ENCODE measurements at regions not wholly inside any gene's neighbourhood (a gene's known extent, or its start where the extent isn't known, plus 50 kb on each side); places are given as distances from the start of the nearest gene placed in this dataset.

DNA sequence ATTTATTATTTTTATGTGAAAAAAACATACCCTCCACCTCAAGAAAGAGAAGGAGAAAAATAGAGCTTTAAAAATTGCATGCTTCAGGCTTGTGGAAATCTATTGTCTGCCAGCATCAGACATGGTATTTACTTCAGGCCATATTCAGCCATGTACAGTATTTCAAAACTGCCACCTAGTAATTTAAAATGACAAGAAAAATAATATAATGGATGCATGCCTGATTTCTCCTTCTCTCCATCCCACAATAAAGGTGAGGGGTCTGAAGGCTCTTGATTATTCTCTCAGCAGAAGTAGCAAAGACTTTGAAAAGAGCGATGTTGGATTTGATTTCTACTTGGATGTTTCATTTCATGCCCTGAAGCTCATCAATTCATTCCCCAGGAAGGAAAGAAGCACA, 250.7 kb downstream of the TBC1D4 start:
- no peak for DNase-seq

DNA sequence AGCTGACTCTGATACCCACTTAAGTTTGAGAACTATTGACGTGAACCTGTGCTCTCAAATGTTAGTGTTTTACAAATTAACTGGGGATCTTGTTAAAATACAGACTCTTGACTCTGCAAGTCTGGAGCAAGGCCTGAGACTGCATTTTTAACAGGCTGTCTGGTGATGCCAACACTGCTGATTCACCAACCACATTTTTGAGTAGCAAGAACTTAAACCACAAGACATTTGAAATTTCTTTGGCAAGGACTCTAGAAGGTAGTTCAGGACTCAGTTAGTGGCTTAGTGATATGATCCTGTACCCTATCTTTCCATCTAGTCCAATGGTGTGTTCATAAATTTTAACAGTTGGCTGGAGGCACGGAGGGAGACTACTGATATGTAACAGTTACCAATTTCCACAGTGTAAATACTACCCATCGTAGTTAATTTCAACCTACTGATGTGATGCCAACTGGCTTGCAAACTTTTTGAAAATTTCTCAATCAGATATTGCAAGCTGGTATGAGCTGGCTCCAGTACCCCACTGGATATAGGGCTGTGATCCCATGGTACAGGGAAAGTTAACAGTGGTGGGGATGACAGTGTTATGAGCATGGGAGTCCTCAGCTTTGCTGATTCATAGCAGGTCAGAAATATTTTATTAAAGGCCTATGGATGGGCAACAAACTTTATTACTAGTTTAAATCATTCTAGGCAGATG, 255.1 kb downstream of the TBC1D4 start:
- DNase-seq, result no peak

DNA sequence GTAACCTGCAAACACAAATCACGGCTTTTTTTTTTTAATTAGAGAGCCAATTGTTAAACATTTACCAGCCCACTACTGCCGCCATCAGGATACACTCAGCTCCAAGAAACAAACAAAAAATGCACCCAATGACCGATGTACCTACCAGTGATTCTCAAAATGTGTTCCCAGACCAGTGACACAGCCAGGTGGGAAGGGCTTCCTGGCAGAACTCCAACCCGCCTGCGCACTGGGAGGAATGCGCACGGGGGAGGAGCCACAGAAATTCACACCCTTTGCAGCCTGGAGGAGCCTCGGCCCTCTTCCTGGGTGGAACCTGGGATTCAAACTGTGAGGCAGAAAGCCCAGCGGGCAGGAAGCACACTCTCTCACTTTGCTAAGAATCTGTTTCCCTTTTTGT, 255.9 kb downstream of the TBC1D4 start:
- no peak for DNase-seq

DNA sequence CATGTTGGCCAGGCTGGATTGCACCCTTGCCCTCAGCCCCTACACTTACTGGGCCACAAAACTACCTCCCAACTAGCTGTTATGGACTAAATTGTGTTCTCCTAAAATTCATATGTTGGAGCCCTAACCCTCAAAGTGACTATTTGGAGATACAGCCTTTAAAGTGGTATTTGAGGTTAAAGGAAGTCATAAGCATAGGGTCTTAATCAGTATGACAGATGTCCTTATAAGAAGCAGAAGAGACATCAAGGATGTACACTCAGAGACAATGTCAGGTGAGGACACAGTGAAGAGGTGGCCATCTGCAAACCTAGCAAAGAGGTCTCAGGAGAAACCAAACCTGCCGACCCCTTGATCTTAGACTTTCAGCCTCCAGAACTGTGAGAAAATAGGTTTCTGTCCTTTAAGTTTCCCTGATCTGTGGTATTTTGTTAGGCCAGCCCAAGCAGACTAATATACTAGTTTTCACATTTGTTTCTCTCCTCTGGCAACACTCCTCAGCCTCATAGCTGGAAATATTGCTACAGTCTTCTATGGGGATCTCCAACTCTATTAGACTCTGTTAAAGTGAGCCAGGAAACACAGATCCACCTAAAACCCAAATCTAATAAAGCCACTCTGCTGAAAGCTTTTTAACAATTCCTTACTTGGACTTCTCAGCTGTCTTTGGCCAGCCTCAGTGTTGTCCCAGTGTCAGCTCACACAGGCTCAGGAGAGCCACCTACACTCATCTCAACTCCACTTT, 256.5 kb downstream of the TBC1D4 start:
- no peak for DNase-seq

DNA sequence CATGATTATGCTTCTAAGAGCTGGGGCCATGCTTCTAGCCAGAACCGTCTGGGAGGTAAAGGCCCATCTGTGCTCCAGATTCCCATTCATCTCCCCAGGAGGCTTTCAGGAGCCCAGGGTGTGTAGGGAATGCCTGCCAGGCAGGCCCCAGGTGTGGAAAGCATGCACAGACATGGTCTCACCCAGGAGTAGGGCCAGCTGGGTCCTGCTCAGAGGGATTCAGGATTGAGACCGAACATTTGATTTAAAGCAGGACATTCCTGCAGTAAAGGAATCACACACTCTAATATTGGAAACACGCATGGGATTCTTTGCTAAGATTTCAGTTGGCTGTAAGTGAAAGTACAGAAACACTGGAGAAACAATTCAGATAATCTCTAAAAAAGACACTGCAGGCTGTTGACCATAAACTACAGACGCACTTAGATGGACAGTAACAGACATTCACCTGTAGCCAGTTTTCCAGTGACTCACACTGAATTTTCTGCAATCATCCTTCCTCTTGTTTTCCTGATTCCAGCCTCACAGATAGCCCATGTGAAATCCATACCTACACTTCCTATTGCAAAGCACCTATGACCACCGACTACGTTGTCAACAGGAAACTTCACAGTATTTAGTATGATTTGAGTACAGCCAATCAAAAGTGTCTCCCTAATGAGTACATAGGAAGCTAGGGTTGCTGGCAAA, 257.8 kb downstream of the TBC1D4 start:
- DNase-seq, result no peak

DNA sequence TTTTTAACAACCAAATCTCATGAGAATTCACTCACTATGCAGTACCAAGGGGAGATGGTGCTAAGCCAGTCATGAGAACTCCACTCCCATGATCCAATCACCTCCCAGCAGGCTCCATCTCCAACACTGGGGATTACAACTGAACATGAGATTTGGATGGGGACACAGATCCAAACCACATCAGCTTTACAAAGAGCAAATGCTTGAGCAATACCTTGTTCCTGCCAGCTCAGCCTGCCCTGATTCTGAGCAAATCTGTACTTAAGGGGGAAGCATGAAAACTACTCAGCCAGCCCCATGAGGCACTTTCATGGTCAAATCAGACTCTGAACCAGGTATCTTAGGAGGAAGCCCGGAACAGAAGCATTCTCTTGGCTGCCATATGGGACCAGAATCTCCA, 259.9 kb downstream of the TBC1D4 start:
- DNase-seq, result no peak

DNA sequence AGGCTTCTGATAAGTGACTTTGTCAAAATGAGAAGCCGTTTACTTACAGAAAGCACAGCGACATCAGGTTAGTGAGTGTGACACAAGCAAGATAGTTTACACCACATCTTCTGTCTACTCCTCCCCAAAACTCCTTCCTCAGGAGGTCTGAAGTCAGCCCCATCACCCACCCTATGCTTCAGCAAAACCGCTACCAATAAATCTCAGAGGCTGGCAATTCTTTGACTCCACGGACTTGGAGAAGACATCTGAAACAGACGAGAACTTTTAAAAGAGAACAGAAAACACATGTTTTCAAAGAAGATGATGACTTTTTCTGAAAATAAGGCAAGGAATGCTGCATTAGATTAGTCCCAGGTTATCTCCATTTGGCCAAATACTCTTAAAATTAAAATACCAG, 261.1 kb downstream of the TBC1D4 start:
- DNase-seq, result no peak

DNA sequence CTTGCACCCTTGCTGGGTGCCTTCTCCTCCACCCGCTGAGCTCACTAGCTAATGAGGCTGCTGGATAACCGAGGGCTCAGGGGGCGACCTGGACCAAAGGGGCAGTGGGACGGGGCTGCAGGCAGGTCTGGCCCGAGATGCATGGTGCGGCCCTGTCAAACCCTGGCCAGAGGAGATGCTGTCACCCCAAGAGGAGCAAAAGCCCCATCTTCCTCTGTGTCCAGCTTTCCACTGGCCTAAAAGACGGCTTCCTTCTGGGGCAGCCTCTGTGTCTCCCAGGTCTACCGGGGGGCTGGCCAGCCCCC, 261.8 kb downstream of the TBC1D4 start:
- DNase-seq, result no peak

DNA sequence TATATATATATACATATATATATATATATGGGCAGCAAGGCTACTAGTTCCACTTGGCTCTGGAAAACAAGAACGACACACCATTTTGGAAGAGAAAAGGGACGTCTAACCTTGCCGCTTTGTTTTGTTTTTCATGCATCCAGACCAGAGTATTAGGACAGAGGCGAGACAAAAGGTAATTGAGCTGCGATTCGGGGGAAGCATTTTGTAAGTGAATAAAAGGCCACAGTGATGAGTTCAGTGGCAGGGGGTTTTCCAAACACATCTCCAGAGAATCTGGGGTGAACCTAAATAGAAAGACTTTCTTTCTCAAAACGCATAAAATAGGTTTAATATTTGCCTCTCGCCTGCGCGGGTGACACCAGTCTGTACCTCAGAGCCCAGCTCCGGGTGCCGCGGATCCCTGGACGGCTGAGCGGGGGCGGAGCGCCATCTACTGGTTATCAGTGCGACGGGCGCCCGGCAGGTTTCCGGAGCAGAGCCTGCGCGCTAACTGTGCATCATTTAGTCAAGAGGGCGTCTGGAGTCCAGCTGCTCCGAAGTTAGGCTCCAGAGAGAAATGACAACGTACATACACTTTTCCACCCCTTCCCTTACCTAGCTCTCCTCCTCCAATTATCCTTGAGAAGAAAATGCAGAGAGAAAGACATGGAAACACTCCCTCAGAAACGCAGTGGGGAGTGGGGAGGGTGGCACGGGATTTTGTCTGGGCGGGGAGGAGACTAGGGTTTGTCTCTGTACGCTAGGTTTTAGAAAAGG, 262.3 kb downstream of the TBC1D4 start:
- DNase-seq, result peak; percentile 13 to 89 (median 64)

DNA sequence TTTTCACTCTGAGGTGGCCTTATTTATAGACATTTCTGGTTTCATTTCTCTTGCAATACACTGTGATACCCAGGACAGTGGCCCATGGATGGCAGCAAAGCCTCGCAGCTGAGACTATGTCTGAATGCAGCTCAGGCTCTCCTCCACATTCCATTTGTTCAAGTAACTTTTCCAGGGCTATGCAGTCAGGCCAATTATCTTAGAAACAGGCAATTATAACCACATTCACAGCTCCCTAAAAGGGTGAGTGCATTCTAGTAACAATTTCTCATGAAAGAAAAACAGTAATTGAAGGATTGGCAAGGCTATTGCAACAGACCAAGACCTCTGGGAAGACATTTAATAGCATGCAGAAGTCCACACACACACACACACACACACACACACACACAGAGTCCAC, 264.0 kb downstream of the TBC1D4 start:
- peak in 5 of 56 donors; percentile 2 to 19 (median 11) for DNase-seq

DNA sequence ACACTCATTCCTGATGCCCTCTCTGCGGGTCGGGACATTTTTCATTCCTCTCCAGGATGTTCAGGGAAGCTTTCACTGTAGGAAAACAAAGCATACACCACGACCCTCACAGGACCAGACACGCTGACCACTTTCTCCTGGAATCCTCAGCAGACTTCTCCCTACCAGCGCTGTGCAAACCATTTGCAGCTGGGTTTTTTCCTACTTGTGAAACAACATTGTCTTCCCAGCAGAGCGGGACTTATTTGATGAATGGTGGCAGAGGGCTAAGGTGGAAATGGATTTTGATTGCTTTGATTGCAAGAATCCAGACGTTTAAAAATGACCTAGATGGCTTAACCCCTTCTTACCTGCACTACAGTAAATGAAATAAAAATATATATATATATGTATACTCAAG, 265.9 kb downstream of the TBC1D4 start:
- DNase-seq, result no peak

DNA sequence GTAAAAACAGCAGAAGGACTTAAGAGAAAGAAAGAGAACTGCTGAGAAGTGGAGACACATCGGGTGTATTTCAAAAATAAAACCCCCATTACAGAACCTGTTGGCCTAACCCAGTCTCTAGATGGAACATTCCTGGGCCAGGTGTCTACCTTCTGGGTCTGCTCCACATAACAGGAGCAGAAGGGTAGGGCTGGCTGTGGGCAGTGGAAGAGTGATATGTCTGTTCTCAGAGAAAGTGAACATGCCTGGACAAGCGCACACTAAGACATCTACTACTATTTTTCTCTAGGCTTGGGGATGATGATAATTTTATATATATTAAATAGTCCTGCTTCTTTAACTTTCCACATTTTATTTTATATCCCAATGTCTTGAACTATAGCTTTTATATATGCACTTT, 267.1 kb downstream of the TBC1D4 start:
- no peak for DNase-seq

DNA sequence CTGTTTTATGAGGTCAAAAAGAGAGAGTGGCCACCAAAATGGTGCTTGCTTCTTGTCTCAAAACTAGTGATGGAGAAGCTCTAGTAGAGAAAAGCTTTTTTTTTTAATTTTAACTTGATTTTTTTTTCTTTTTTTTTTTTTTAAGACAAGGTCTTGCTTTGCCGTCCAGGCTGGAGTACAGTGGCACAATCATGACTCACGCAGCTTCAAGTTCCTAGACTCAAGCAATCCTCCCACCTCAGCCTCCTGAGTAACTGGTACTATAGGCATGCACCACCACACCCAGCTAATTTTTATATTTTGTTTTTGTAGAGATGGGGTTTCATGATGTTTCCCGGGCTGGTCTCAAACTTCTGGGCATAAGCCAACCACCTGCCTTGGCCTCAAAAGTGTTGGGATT, 279.0 kb downstream of the TBC1D4 start:
- DNase-seq, result no peak

DNA sequence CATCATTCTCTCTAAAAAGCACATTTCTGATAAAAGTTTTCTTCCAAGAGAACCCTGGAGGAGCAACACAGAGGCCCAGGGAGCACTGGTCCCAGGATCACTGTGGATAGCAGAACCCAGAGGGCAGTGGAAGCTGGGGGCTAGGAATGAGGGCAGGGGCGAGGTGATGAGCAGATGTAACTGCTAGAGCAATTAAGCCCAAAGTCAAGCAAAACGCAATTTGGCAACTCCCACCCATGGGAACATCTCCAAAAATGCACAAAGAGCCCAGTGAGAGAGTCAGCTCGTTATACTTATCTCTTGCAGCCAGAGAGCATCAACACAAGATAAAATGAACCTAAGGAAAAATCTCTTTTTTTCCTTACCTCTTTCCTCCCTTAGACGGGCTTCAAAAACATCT, 284.2 kb downstream of the TBC1D4 start:
- DNase-seq, result peak in 1 of 56 donors; percentile 26

DNA sequence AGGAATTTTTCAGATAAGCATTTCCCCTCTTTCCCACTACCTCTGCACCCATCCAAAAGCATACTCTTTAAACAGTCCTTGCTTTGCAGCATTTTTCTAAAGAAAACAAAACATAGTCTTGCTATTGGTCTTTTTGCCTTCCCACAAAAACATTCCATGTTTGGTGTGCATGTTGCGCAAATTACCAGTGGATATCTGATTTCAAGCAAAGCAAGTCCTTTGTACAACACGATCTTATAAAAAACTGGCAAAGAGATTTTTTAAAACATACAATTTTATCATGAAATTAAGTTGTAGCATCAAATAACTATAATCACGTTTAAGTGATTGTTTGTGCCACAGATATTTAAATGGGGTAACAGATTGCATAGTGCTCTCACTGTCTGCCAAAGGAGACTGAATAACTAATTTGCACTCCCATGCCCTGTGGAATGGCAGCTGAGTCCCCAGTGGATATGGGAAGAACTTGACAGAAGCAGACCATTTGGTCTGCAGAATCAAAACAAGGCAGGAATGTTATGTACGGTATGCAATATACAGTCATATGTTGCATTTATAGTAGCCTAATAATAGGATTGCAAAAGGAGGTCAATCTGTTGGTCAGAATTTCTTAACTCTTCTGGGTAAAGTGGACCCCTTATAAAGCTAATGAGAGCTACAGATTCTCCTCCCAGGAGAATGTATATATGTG, 285.7 kb downstream of the TBC1D4 start:
- no peak for DNase-seq

DNA sequence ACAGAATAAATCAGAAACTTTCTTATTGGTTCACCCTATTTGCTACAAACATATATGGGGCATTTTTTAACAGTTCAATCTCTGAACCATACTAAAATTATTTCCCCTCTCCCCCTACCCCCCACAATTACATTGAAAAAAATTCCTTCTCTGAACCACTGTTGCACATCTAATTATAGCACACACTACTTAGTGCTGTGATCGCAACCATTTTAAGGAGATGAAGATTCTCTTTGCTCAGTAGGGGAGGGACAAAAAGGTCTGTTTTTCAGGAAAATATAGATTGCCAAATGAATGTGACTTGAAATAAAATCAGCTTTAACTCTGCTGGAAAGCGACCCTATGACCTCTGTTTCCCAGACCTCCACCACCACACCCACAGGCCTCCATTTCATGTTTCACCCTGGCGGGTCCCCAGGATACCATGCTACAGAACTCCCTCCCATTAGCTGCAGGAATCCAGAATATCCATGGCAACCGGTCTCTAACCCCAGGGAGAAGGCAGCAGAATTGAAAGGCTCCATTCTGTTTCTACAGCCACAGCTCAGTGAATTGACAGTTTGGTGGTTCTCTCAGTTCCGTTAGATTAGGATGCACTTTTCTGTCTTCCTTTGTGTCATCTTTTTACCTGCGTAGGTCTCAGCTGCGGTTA, 286.3 kb downstream of the TBC1D4 start:
- DNase-seq, result peak in 9 of 56 donors; percentile 3 to 30 (median 8)

DNA sequence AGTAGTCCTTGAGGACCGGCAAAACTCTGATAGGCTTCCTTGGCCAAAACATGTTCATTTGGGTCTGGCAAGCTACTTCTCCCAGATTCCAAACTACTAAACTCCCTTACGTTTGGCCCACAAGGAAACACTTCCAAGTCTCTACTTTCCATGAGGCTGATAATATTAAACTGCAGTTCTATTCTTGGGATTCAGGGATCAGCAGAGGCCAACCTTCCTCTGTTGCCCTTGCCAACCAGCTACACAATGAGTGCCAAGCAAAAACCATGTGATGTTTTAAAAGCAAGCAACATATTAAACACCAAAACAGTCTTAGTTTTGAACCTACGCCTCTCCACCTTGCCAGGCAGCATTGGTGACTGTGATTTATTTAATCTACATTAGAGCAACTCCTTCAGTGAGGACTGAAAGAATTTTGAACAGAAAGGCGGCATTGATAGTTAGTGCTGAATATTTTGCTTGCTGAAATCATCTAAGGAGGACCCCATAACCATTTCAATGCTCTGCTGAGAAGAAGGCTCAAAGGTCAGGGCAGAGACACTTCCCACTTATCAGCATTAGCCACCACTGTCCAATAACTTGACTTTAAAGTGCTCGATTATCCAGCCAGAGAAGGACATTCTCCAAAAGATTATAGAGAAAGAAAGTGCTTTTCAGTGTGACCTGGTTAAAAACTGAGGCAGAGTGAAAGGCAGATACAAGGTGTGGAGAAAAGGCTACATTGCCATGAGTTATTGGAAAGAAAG, 287.1 kb downstream of the TBC1D4 start:
- peak in 4 of 56 donors; percentile 3 to 14 (median 11) for DNase-seq

DNA sequence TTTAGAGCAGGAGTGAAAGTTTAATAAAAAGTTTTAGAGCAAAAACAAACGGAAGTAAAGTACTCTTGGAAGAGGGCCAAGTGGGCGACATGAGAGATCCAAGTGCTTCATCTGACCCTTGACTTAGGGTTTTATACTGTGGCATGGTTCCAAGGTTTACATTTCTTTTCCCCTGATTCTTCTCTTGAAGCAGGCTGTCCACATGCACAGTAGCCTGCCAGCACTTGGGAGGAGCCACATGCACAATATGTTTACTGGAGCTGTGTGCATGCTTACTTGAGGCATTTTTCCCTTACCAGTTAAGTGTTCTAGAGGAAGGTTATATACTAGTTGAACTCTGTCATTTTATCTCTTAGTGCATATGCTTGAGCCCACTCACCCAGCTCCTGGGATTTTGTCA, 295.6 kb downstream of the TBC1D4 start:
- DNase-seq, result no peak

DNA sequence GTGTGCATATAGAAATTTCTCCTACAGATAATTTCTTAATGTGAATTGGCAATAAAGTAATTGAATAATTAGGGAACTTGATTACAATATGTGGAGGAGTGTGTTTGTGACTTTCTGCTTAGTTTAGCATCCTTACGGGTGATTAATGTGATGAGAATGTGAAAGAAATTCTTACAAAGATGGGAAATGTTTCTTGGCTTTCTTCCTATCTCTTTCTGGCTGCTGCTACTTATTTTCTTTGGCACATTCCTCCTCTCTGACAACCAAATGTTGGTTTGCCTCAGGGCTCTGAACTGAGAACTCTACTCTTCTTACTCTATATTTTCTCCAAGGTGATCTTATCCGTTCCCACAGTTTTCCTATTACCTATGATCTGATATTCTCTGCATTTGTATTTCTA, 300.1 kb downstream of the TBC1D4 start:
- DNase-seq, result no peak

All from amygdala (tissue), 56 donors.